Neuronal stem cell (in vitro differentiated cells): ENCODE measurements at regions not wholly inside any gene's neighbourhood (a gene's known extent, or its start where the extent isn't known, plus 50 kb on each side); places are given as distances from the start of the nearest gene placed in this dataset.

Experiments used
- DNase-seq: peaks from one replicate; pipeline ENCODE4 v3.0.0-alpha.2; 2013; ENCODE audit warnings: low spot score
- H2AFZ ChIP-seq: one replicate; pipeline ENCODE4 v1.6.1; 2013; ENCODE audit warnings: mild to moderate bottlenecking, low read length, inconsistent platforms
- H2AK5ac ChIP-seq: 2 replicates; pipeline ENCODE4 v1.6.1; 2013; ENCODE audit warnings: low read depth, mild to moderate bottlenecking, inconsistent platforms, low read length, moderate library complexity, mixed read lengths
- H2BK120ac ChIP-seq: 2 replicates; pipeline ENCODE4 v1.6.1; 2013; ENCODE audit warnings: low read depth, mild to moderate bottlenecking, inconsistent platforms, low read length, moderate library complexity, mixed read lengths
- H2BK12ac ChIP-seq: one replicate; pipeline ENCODE4 v1.6.1; 2013; ENCODE audit warnings: low read length, inconsistent platforms
- H2BK15ac ChIP-seq: 2 replicates; pipeline ENCODE4 v1.6.1; 2013; ENCODE audit warnings: mild to moderate bottlenecking, low read length, inconsistent platforms, mixed read lengths
- H2BK5ac ChIP-seq: one replicate; pipeline ENCODE4 v1.6.1; 2013; ENCODE audit warnings: inconsistent platforms, mild to moderate bottlenecking, low read length, moderate library complexity
- H3K14ac ChIP-seq: one replicate; pipeline ENCODE4 v1.6.1; 2013; ENCODE audit warnings: low read length, inconsistent platforms
- H3K18ac ChIP-seq: 2 replicates; pipeline ENCODE4 v1.6.1; 2013; ENCODE audit warnings: low read length, inconsistent platforms
- H3K23ac ChIP-seq: 2 replicates; pipeline ENCODE4 v1.6.1; 2013; ENCODE audit warnings: low read depth, mild to moderate bottlenecking, mixed read lengths, low read length, inconsistent platforms; ENCODE audit not compliant: poor library complexity
- H3K27ac ChIP-seq: replicated peaks from 3 replicates; pipeline ENCODE4 v1.5.1; 2013; ENCODE audit warnings: low read length, inconsistent platforms
- H3K27me3 ChIP-seq, 3 experiments: 2 replicates each; pipeline ENCODE4 v1.6.1; 2013; ENCODE audit warnings: low read length in 3 of 3, mild to moderate bottlenecking in 2 of 3, inconsistent platforms in 1 of 3, low read depth in 1 of 3, mixed read lengths in 1 of 3, moderate library complexity in 1 of 3; ENCODE audit not compliant: control insufficient read depth in 3 of 3, insufficient read depth in 3 of 3
- H3K36me3 ChIP-seq, 2 donors: replicated peaks in 1 of 2; 2 replicates each; pipeline ENCODE4 v1.6.1; 2013; ENCODE audit warnings: low read length in 2 of 2; ENCODE audit not compliant: control insufficient read depth in 2 of 2, insufficient read depth in 2 of 2
- H3K4ac ChIP-seq: 2 replicates; pipeline ENCODE4 v1.6.1; 2013; ENCODE audit warnings: inconsistent platforms, mild to moderate bottlenecking, low read length, moderate library complexity
- H3K4me1 ChIP-seq, 2 donors: 1 replicate in 1 of 2; 2 replicates in 1 of 2; pipeline ENCODE4 v1.6.1; 2013; ENCODE audit warnings: low read length in 2 of 2, low read depth in 1 of 2; ENCODE audit not compliant: control insufficient read depth in 2 of 2, insufficient read depth in 1 of 2
- H3K4me2 ChIP-seq: one replicate; pipeline ENCODE4 v1.6.1; 2013; ENCODE audit warnings: mild to moderate bottlenecking, low read length, inconsistent platforms; ENCODE audit not compliant: insufficient read depth, poor library complexity, severe bottlenecking
- H3K4me3 ChIP-seq, 2 donors: 2 replicates each; pipeline ENCODE4 v1.5.1; 2013; ENCODE audit warnings: low read length in 2 of 2, mild to moderate bottlenecking in 2 of 2, inconsistent platforms in 1 of 2, moderate library complexity in 1 of 2
- H3K79me1 ChIP-seq: one replicate; pipeline ENCODE4 v1.6.1; 2013; ENCODE audit warnings: low read depth, mild to moderate bottlenecking, inconsistent platforms, low read length, moderate library complexity
- H3K9ac ChIP-seq: one replicate; pipeline ENCODE4 v1.6.1; 2013; ENCODE audit warnings: mild to moderate bottlenecking, low read depth, low read length, inconsistent platforms; ENCODE audit not compliant: poor library complexity
- H3K9me3 ChIP-seq, 2 donors: replicated peaks in 1 of 2; 2 replicates each; pipeline versions ENCODE3 to v1.6.1; 2013; ENCODE audit warnings: low read length in 2 of 2, mild to moderate bottlenecking in 2 of 2, inconsistent platforms in 1 of 2, low read depth in 1 of 2, mixed read lengths in 1 of 2, moderate library complexity in 1 of 2; ENCODE audit not compliant: control insufficient read depth in 2 of 2, insufficient read depth in 1 of 2
- H4K8ac ChIP-seq: one replicate; pipeline ENCODE4 v1.6.1; 2013; ENCODE audit warnings: low read depth, mild to moderate bottlenecking, inconsistent platforms, low read length, moderate library complexity
- H4K91ac ChIP-seq: one replicate; pipeline ENCODE4 v1.6.1; 2013; ENCODE audit warnings: low read length, low read depth, mild to moderate bottlenecking, inconsistent platforms; ENCODE audit not compliant: poor library complexity
- WGBS, 2 donors: extraction: QIAGEN DNeasy Blood & Tissue Kit; methylation state at CpG; one replicate each; pipeline ENCODE4 v1.1.7; 2013; ENCODE audit warnings: missing lambda C conversion rate in 2 of 2, mixed read lengths in 1 of 2; ENCODE audit not compliant: insufficient read length in 2 of 2, insufficient replicate concordance in 1 of 2; ENCODE audit errors: extremely low coverage in 2 of 2; 5-methylcytosine and 5-hydroxymethylcytosine counted together

- H4K8ac ChIP-seq, result no peak overlapping the region
- H2BK12ac ChIP-seq, result no peak overlapping the region
- WGBS, 2 donors, result no CpG with 5 or more reads among the region's 7 CpGs
- H3K23ac ChIP-seq, result no peak overlapping the region
- H3K4me1 ChIP-seq, result peaks cover 0 to 20% of the 10 kb centered on the region in 2 donors
- no peak overlapping the region for H3K14ac ChIP-seq
- H2BK120ac ChIP-seq, result peak overlapping the region; percentile 66
- no peak overlapping the region for H3K4ac ChIP-seq
- H3K27ac ChIP-seq, result no peak overlapping the region
- peak overlapping the region; percentile 86 for H3K18ac ChIP-seq
- H3K27me3 ChIP-seq, result peaks cover 0 to 5% (median 0%) of the 10 kb centered on the region in 3 experiments
- no peak overlapping the region for H4K91ac ChIP-seq
- H2AFZ ChIP-seq, result no peak overlapping the region
- peak overlapping the region; percentile 73 for H2AK5ac ChIP-seq
- no peak overlapping the region for H3K4me3 ChIP-seq
- no peaks in the 10 kb centered on the region for H3K36me3 ChIP-seq
- H3K9ac ChIP-seq, result no peak overlapping the region
- DNase-seq, result no peak
- H2BK5ac ChIP-seq, result no peak overlapping the region
- H2BK15ac ChIP-seq, result no peak overlapping the region
- no peaks in the 10 kb centered on the region for H3K9me3 ChIP-seq
- H3K4me2 ChIP-seq, result no peak overlapping the region
- no peaks in the 10 kb centered on the region for H3K79me1 ChIP-seq
Observed at GRCh38 chr11:134993691-134994243, 581.7 kb upstream of the B3GAT1 start.

DNA sequence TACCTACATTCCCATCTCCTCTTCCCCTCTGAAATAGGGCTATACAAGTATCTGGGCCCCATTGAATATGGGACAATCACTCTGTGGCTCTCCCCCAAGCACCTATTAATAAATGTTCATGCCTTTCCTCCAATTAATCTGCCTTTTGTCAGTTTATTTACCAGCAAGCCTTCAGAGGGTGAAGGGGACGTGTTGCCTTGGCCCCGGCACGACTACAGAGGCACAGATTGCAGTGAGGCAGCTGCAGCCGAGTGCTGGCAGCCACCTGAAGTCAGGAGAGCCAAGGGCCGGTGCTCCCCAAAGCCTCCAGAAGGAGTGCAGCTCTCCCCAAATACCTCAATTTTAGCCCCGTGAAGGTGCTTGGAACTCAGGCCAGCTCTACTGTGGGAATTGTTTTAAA is 580.9 kb upstream of the B3GAT1 start:
- Histone ChIP-seq H2BK120ac (no peak overlapping the region), H3K18ac (peak overlapping the region; percentile 38), H2AFZ (no peak overlapping the region), H2BK5ac (no peak overlapping the region), H3K4me1 (peaks cover 0 to 24% of the 10 kb centered on the region in 2 donors), H3K23ac (no peak overlapping the region), H3K27ac (no peak overlapping the region), H2BK15ac (no peak overlapping the region), H3K4ac (no peak overlapping the region), H2BK12ac (no peak overlapping the region), H3K9me3 (no peaks in the 10 kb centered on the region), H3K27me3 (peaks cover 0 to 5% (median 0%) of the 10 kb centered on the region in 3 experiments), H3K4me2 (no peak overlapping the region), H3K14ac (no peak overlapping the region), H2AK5ac (no peak overlapping the region), H3K9ac (no peak overlapping the region), H4K8ac (no peak overlapping the region), H3K79me1 (no peaks in the 10 kb centered on the region), H3K36me3 (no peaks in the 10 kb centered on the region), H4K91ac (no peak overlapping the region), H3K4me3 (no peak overlapping the region)
- no peak for DNase-seq
- no CpG with 5 or more reads among the region's 6 CpGs for WGBS, 2 donors

DNA sequence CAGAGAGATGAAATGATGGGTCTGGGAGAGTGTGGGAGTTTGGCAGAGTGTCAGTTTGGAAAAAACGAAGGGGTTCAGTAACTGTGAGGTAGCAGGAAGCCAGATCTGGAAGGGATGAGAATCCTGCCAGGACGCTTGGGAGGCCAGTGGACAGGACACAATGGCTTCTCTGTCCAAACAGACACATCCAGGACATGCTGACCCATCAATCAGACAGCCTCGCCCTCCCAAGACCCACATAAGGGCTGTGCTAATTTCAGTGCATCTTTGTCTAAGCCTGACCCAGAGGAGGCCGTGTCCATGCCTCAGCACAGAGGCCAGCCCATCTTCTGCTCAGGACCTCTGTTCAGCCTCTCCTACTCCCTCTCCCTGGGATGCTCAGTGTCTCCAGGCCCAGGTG is 576.5 kb upstream of the B3GAT1 start:
- no peak overlapping the region for H2AFZ ChIP-seq
- H3K23ac ChIP-seq, result peak overlapping the region; percentile 26
- WGBS, 2 donors, result no CpG with 5 or more reads among the region's 4 CpGs
- H2BK15ac ChIP-seq, result no peak overlapping the region
- H3K79me1 ChIP-seq, result no peaks in the 10 kb centered on the region
- no peak overlapping the region for H4K91ac ChIP-seq
- H2AK5ac ChIP-seq, result peak overlapping the region; percentile 4
- no peak overlapping the region for H4K8ac ChIP-seq
- no peak overlapping the region for H3K4me2 ChIP-seq
- no peak overlapping the region for H2BK5ac ChIP-seq
- no peak overlapping the region for H2BK120ac ChIP-seq
- DNase-seq, result no peak
- no peak overlapping the region for H3K14ac ChIP-seq
- H3K36me3 ChIP-seq, result no peaks in the 10 kb centered on the region
- H3K9me3 ChIP-seq, result no peaks in the 10 kb centered on the region
- H3K4ac ChIP-seq, result no peak overlapping the region
- H3K4me3 ChIP-seq, result no peak overlapping the region
- no peak overlapping the region for H3K18ac ChIP-seq
- no peak overlapping the region for H3K27ac ChIP-seq
- peaks cover 0 to 10% of the 10 kb centered on the region in 2 donors for H3K4me1 ChIP-seq
- no peaks in the 10 kb centered on the region for H3K27me3 ChIP-seq
- no peak overlapping the region for H3K9ac ChIP-seq
- no peak overlapping the region for H2BK12ac ChIP-seq

GRCh38 chr11:134987822-134988221 is 575.8 kb upstream of the B3GAT1 start:
- Histone ChIP-seq H3K4me2 (no peak overlapping the region), H3K18ac (no peak overlapping the region)
- WGBS, 2 donors, result no CpG with 5 or more reads among the region's 8 CpGs

More at GRCh38 chr11:134987822-134988221, 575.8 kb upstream of the B3GAT1 start:
- Histone ChIP-seq H3K4ac (no peak overlapping the region), H2BK120ac (no peak overlapping the region), H4K91ac (no peak overlapping the region), H3K36me3 (no peaks in the 10 kb centered on the region), H3K23ac (no peak overlapping the region), H2AK5ac (no peak overlapping the region), H3K4me3 (no peak overlapping the region), H3K79me1 (no peaks in the 10 kb centered on the region), H2BK5ac (no peak overlapping the region), H3K14ac (no peak overlapping the region), H2BK12ac (no peak overlapping the region), H2AFZ (no peak overlapping the region), H3K27ac (no peak overlapping the region), H3K27me3 (no peaks in the 10 kb centered on the region), H2BK15ac (no peak overlapping the region), H4K8ac (no peak overlapping the region), H3K9ac (no peak overlapping the region), H3K4me1 (peaks cover 0 to 6% of the 10 kb centered on the region in 2 donors), H3K9me3 (no peaks in the 10 kb centered on the region)
- DNase-seq, result no peak
